Fibroblast of pulmonary artery (primary cell): ENCODE measurements at regions not wholly inside any gene's neighbourhood (a gene's known extent, or its start where the extent isn't known, plus 50 kb on each side); places are given as distances from the start of the nearest gene placed in this dataset.
A peak's percentile ranks its signal among the peaks of the same experiment; 100 is the strongest.
"Not testable (repeated sequence)": the region's sequence is repeated elsewhere in the genome, so short reads cannot be mapped to it uniquely, and the experiment has no call there.

Source experiments
- DNase-seq: peaks from one replicate; pipeline ENCODE4 v3.0.0-alpha.2; 2010; ENCODE audit warnings: low read depth
- H3K4me3 ChIP-seq: replicated peaks from 2 replicates; pipeline ENCODE4 v1.5.1; 2011; ENCODE audit warnings: low read depth, mild to moderate bottlenecking, control low read depth, low read length, moderate library complexity
- TF ChIP-seq, protein P1 (sequence below): IDR thresholded peaks from 2 replicates; pipeline ENCODE4 v1.5.1; 2011; ENCODE audit warnings: mild to moderate bottlenecking, control low read depth, low read length, inconsistent platforms; ENCODE audit errors: missing control alignments

DNA sequence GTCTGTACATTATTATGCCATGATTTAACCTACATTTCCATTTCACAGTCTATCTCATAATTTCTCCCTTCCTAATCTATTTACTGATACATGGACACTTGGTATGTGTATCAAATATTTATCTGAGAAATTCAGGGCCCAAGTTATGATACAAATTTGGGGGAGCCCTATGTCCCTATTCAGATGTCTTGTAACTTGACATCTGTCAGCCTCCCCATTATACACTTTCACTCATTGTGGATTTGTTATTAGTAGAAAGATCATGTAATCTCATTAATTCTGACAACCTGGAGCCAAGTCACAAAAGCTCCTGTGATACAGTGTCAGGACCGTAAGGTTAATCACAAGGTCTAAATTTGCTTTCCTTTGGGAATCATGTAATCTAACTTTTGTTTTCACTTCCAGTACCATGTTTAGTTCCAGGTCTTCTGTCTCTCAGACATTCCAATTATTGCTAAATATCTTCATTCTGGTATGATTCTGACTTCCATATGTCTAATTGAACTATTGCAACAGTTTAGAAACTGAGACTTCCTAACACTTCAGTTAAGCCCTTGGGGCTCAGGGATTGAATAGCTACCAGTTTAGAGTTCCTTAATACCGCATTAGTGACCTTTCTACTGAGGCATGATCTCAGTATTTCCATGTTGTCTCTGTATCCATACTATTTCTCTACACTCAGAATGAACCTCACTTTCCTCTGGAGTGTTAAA lies 182.9 kb upstream of the NUDT12 start:
- no peak overlapping the region for H3K4me3 ChIP-seq
- TF ChIP-seq, protein P1, sequence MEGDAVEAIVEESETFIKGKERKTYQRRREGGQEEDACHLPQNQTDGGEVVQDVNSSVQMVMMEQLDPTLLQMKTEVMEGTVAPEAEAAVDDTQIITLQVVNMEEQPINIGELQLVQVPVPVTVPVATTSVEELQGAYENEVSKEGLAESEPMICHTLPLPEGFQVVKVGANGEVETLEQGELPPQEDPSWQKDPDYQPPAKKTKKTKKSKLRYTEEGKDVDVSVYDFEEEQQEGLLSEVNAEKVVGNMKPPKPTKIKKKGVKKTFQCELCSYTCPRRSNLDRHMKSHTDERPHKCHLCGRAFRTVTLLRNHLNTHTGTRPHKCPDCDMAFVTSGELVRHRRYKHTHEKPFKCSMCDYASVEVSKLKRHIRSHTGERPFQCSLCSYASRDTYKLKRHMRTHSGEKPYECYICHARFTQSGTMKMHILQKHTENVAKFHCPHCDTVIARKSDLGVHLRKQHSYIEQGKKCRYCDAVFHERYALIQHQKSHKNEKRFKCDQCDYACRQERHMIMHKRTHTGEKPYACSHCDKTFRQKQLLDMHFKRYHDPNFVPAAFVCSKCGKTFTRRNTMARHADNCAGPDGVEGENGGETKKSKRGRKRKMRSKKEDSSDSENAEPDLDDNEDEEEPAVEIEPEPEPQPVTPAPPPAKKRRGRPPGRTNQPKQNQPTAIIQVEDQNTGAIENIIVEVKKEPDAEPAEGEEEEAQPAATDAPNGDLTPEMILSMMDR, result no peak
- no peak for DNase-seq

- TF ChIP-seq, protein P1, result no peak
- no peak overlapping the region for H3K4me3 ChIP-seq
- peak; percentile 51 for DNase-seq
Observed at GRCh38 chr5:103744159-103744558, 181.6 kb upstream of the NUDT12 start.

- no peak for DNase-seq
- TF ChIP-seq, protein P1, result no peak
- no peak overlapping the region for H3K4me3 ChIP-seq
Observed at GRCh38 chr5:103743421-103743820, 180.8 kb upstream of the NUDT12 start.

DNA sequence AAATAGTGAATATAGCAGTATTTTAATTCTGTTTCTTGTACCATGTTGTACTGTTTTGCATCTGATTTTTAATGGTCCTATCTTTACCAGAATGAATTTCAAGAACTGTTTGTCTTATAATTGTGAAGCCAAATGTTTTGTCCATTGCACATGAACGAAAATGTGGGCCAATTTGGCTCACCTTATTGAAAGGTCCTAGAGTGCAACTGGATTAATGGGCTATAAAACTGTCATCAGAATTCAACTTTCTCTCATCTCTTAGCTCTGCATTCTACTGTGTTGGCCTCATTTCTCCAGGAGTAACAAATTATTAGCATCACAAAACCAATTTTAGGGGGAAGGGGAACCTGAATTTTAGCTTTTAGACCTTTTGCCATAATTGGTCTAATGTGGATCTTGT lies 179.4 kb upstream of the NUDT12 start:
- H3K4me3 ChIP-seq, result no peak overlapping the region
- DNase-seq, result no peak

DNA sequence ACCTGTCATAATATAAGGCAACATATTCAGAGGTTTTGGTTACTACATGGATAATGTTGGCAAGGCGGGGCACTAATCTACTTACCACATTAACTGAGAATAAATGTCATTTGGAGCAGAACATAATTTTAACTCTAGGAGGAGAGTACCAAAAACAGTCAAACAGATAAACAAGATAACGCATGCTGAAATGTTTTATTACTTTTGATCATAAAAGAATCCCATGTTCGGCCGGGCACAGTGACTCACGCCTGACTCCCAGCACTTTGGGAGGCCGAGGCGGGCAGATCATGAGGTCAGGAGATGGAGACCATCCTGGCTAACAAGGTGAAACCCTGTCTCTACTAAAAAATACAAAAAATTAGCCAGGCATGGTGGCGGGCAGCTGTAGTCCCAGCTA lies 173.8 kb upstream of the NUDT12 start:
- not testable (repeated sequence) for H3K4me3 ChIP-seq, DNase-seq

More for the DNA sequence above, 179.4 kb upstream of the NUDT12 start:
- TF ChIP-seq, protein P1, result no peak

- no peak for DNase-seq
- TF ChIP-seq, protein P1, result no peak
- no peak overlapping the region for H3K4me3 ChIP-seq
Observed at GRCh38 chr5:103724271-103724670, 161.7 kb upstream of the NUDT12 start.

DNA sequence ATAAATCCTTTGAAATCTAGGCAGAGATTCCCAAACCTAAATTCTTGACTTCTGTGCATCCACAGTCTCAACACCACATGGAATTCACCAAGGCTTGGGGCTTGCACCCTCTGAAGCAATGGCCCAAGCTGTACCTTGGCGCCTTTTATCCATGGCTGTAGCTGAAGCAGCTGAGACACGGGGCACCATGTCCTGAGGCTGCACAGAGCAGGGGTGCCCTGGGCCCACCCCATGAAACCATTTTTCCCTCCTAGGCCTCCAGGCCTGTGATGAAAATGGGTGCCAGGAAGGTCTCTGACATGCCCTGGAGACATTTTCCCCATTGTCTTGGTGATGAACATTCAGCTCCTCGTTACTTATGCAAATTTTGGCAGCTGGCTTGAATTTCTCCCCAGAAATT lies 158.6 kb upstream of the NUDT12 start:
- TF ChIP-seq, protein P1, result no peak
- no peak for DNase-seq
- H3K4me3 ChIP-seq, result no peak overlapping the region
